Mesenchymal stem cell (in vitro differentiated cells and primary cell): ENCODE measurements at regions not wholly inside any gene's neighbourhood (a gene's known extent, or its start where the extent isn't known, plus 50 kb on each side); places are given as distances from the start of the nearest gene placed in this dataset.
"Not testable (repeated sequence)": the region's sequence is repeated elsewhere in the genome, so short reads cannot be mapped to it uniquely, and the experiment has no call there.

Experiments
- DNase-seq: peaks from one replicate; pipeline ENCODE4 v3.0.0-alpha.2; 2013
- H2AFZ ChIP-seq: one replicate; pipeline ENCODE4 v1.6.1; 2013; ENCODE audit warnings: low read depth, mild to moderate bottlenecking, control low read depth, inconsistent platforms, low read length, moderate library complexity
- H2AK5ac ChIP-seq: 2 replicates; pipeline ENCODE4 v1.6.1; 2013; ENCODE audit warnings: low read length, moderate library complexity, mild to moderate bottlenecking, inconsistent platforms; ENCODE audit not compliant: severe bottlenecking
- H2BK120ac ChIP-seq: one replicate; pipeline ENCODE4 v1.6.1; 2013; ENCODE audit warnings: low read depth, mild to moderate bottlenecking, inconsistent platforms, low read length, moderate library complexity
- H2BK12ac ChIP-seq, 2 experiments: one replicate each; pipeline ENCODE4 v1.6.1; 2013; ENCODE audit warnings: inconsistent platforms in 2 of 2, low read length in 2 of 2, mild to moderate bottlenecking in 2 of 2, moderate library complexity in 2 of 2, control low read depth in 1 of 2
- H2BK15ac ChIP-seq: one replicate; pipeline ENCODE4 v1.6.1; 2013; ENCODE audit warnings: mild to moderate bottlenecking, low read depth, inconsistent platforms; ENCODE audit not compliant: poor library complexity, severe bottlenecking
- H2BK5ac ChIP-seq: 2 replicates; pipeline ENCODE4 v1.6.1; 2013; ENCODE audit warnings: low read depth, mild to moderate bottlenecking, low read length, control low read depth, inconsistent platforms; ENCODE audit not compliant: poor library complexity, severe bottlenecking
- H3K14ac ChIP-seq, 2 experiments: one replicate each; pipeline ENCODE4 v1.6.1; 2013; ENCODE audit warnings: inconsistent platforms in 2 of 2, low read length in 2 of 2, control low read depth in 1 of 2, mild to moderate bottlenecking in 1 of 2, moderate library complexity in 1 of 2
- H3K18ac ChIP-seq, 2 experiments: one replicate each; pipeline ENCODE4 v1.6.1; 2013; ENCODE audit warnings: inconsistent platforms in 2 of 2, low read length in 2 of 2, control low read depth in 1 of 2, low read depth in 1 of 2, mild to moderate bottlenecking in 1 of 2
- H3K23ac ChIP-seq, 2 experiments: one replicate each; pipeline ENCODE4 v1.6.1; 2013; ENCODE audit warnings: inconsistent platforms in 2 of 2, low read length in 2 of 2, mild to moderate bottlenecking in 2 of 2, moderate library complexity in 2 of 2, control low read depth in 1 of 2
- H3K27ac ChIP-seq: 2 replicates; pipeline ENCODE4 v1.5.1; 2013; ENCODE audit warnings: mild to moderate bottlenecking, moderate library complexity, low read length, control low read depth, inconsistent platforms; ENCODE audit not compliant: poor library complexity, severe bottlenecking
- H3K27me3 ChIP-seq, 2 experiments: 2 replicates each; pipeline versions ENCODE4 v1.6.1 to v1.7.0; 2013; ENCODE audit warnings: low read length in 2 of 2, mild to moderate bottlenecking in 2 of 2, moderate library complexity in 2 of 2, control low read depth in 1 of 2, inconsistent platforms in 1 of 2; ENCODE audit not compliant: control insufficient read depth in 1 of 2, insufficient read depth in 1 of 2
- H3K36me3 ChIP-seq, 2 experiments: 2 replicates each; pipeline versions ENCODE4 v1.6.1 to v1.7.0; 2013; ENCODE audit warnings: low read length in 2 of 2, control low read depth in 1 of 2, inconsistent platforms in 1 of 2, low read depth in 1 of 2, mild to moderate bottlenecking in 1 of 2; ENCODE audit not compliant: insufficient read depth in 2 of 2, control insufficient read depth in 1 of 2
- H3K4ac ChIP-seq, 2 experiments: one replicate each; pipeline ENCODE4 v1.6.1; 2013; ENCODE audit warnings: inconsistent platforms in 2 of 2, low read length in 2 of 2, mild to moderate bottlenecking in 2 of 2, moderate library complexity in 2 of 2, control low read depth in 1 of 2, low read depth in 1 of 2
- H3K4me1 ChIP-seq: 2 replicates; pipeline ENCODE4 v1.6.1; 2013; ENCODE audit warnings: low read depth, low read length, control low read depth; ENCODE audit not compliant: control insufficient read depth, insufficient read depth
- H3K4me2 ChIP-seq: 2 replicates; pipeline ENCODE4 v1.6.1; 2013; ENCODE audit warnings: low read length, mild to moderate bottlenecking, inconsistent platforms; ENCODE audit not compliant: poor library complexity, severe bottlenecking
- H3K4me3 ChIP-seq, 2 experiments: 2 replicates each; pipeline versions ENCODE4 v1.5.1 to v1.7.0; 2013; ENCODE audit warnings: low read length in 2 of 2, mild to moderate bottlenecking in 2 of 2, control low read depth in 1 of 2, low read depth in 1 of 2; ENCODE audit not compliant: insufficient read depth in 1 of 2
- H3K79me1 ChIP-seq: replicated peaks from 2 replicates; pipeline ENCODE4 v1.6.1; 2013; ENCODE audit warnings: mild to moderate bottlenecking, control low read depth, low read length, inconsistent platforms; ENCODE audit not compliant: poor library complexity, severe bottlenecking
- H3K9ac ChIP-seq: 2 replicates; pipeline ENCODE4 v1.7.0; 2013; ENCODE audit warnings: mild to moderate bottlenecking, low read length, moderate library complexity
- H3K9me3 ChIP-seq: 2 replicates; pipeline ENCODE4 v1.7.0; 2013; ENCODE audit warnings: mild to moderate bottlenecking, low read length; ENCODE audit not compliant: control insufficient read depth
- H4K8ac ChIP-seq: one replicate; pipeline ENCODE4 v1.6.1; 2013; ENCODE audit warnings: inconsistent platforms, mild to moderate bottlenecking, low read length, moderate library complexity
- H4K91ac ChIP-seq: one replicate; pipeline ENCODE4 v1.6.1; 2013; ENCODE audit warnings: mild to moderate bottlenecking, low read length, inconsistent platforms
- WGBS: methylation state at CpG from one replicate; pipeline ENCODE4 v1.1.7; 2013; ENCODE audit warnings: mixed read lengths; 5-methylcytosine and 5-hydroxymethylcytosine counted together

DNA sequence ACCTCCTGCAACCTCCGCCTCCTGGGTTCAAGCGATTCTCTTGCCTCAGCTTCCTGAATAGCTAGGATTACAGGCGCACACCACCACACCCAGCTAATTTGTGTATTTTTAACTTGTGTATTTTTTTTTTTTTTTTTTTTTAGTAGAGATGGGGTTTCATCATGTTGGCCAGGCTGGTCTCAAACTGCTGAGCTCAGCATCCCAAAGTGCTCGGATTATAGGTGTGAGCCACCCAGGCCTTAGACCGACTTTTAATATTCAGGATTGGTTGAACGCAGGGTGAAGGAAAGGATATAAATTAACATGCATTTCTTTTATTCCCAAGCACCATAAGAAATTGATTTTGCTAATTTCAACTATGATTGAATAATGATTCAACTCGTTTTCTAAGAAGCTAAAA lies 798.6 kb downstream of the GATA3 start:
- Histone ChIP-seq H3K9me3 (no peaks in the 10 kb centered on the region), H3K4me3 (no peak overlapping the region), H2AK5ac (no peak overlapping the region), H3K79me1 (no peaks in the 10 kb centered on the region), H4K91ac (no peak overlapping the region), H3K4me1 (no peaks in the 10 kb centered on the region), H3K36me3 (no peaks in the 10 kb centered on the region), H3K9ac (no peak overlapping the region), H4K8ac (no peak overlapping the region), H2BK120ac (no peak overlapping the region), H3K18ac (no peak overlapping the region), H3K23ac (no peak overlapping the region), H2BK5ac (no peak overlapping the region), H3K4me2 (no peak overlapping the region), H3K27ac (no peak overlapping the region), H3K27me3 (no peaks in the 10 kb centered on the region), H2BK15ac (no peak overlapping the region), H3K14ac (no peak overlapping the region), H2BK12ac (no peak overlapping the region), H3K4ac (no peak overlapping the region), H2AFZ (no peak overlapping the region)
- 100% methylated on average over 1 of the region's 7 CpGs for WGBS
- DNase-seq = no peak

DNA sequence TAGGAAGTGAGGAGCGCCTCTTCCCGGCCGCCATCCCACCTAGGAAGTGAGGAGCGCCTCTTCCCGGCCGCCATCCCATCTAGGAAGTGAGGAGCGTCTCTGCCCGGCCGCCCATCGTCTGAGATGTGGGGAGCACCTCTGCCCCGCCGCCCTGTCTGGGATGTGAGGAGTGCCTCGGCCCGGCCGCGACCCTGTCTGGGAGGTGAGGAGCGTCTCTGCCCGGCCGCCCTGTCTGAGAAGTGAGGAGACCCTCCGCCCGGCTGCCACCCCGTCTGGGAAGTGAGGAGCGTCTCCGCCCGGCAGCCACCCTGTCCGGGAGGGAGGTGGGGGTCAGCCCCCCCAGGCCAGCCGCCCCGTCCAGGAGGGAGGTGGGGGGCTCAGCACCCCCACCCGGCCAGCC lies 814.4 kb downstream of the GATA3 start:
- not testable (repeated sequence) for H3K9ac ChIP-seq, H2BK12ac ChIP-seq, H3K14ac ChIP-seq, H3K4ac ChIP-seq, H3K18ac ChIP-seq, H3K4me3 ChIP-seq, H3K27ac ChIP-seq, H2AK5ac ChIP-seq, H3K23ac ChIP-seq, DNase-seq, H2AFZ ChIP-seq, H3K4me2 ChIP-seq, H3K79me1 ChIP-seq, H4K8ac ChIP-seq, H2BK120ac ChIP-seq, H3K27me3 ChIP-seq, H2BK15ac ChIP-seq, H3K36me3 ChIP-seq, H4K91ac ChIP-seq, H3K9me3 ChIP-seq, H2BK5ac ChIP-seq, H3K4me1 ChIP-seq
- 98% methylated on average over 12 of the region's 29 CpGs for WGBS

DNA sequence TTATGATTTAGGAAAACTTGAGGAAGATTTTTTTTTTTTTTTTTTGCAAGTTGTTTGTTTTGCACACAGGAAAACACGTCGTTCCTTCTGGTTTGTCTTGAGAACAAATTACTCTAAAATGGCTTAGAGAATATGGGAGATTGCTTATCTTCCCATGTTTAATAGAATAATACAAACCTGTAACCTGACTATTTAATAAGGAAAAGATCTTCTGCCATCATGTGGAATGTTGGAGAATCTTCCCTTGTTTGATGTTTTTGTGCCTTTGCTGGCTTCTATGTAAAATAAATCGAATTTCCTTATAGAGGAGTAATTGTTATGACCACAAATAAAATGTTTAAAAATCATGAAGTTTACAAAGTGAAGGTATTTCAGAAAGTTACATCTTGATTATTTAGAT lies 818.8 kb downstream of the GATA3 start:
- no peak overlapping the region for H3K14ac ChIP-seq

DNA sequence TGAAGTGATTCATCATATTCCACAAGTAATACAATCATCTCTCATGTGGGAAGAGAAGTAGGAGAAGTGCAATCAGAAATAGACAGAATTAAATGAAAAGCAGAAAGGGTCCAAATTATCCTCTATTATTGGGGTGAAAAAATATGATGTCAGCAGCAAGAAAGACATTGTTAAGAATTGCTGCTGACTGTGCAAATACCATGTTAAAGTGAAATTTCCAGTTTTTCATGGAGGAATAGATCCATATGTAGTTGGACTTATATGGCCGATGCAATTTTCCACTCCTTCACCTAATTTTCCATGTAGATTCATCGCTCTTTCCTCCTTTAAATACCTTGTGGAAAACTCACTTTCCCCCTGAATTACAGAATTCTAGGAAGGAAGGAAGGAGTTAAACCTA lies 819.8 kb downstream of the GATA3 start:
- H3K79me1 ChIP-seq = no peaks in the 10 kb centered on the region
- H3K9me3 ChIP-seq = no peaks in the 10 kb centered on the region
- no peak overlapping the region for H2AK5ac ChIP-seq
- H3K9ac ChIP-seq = no peak overlapping the region
- no peak overlapping the region for H3K18ac ChIP-seq
- H2BK12ac ChIP-seq = no peak overlapping the region
- no peak overlapping the region for H2BK120ac ChIP-seq
- no peak overlapping the region for H3K4ac ChIP-seq
- H2BK15ac ChIP-seq = no peak overlapping the region
- no peak overlapping the region for H3K4me2 ChIP-seq
- no peak overlapping the region for H3K14ac ChIP-seq
- 60% methylated on average over 1 of the region's 2 CpGs for WGBS
- no peak overlapping the region for H3K4me3 ChIP-seq
- no peaks in the 10 kb centered on the region for H3K36me3 ChIP-seq
- no peak overlapping the region for H3K27ac ChIP-seq
- no peaks in the 10 kb centered on the region for H3K27me3 ChIP-seq
- no peak overlapping the region for H2AFZ ChIP-seq
- no peaks in the 10 kb centered on the region for H3K4me1 ChIP-seq
- H4K91ac ChIP-seq = no peak overlapping the region
- H2BK5ac ChIP-seq = no peak overlapping the region
- H4K8ac ChIP-seq = no peak overlapping the region
- no peak overlapping the region for H3K23ac ChIP-seq
- no peak for DNase-seq

More for the DNA sequence above, 818.8 kb downstream of the GATA3 start:
- no peak overlapping the region for H3K9ac ChIP-seq
- H3K4me2 ChIP-seq = no peak overlapping the region
- H3K4ac ChIP-seq = no peak overlapping the region
- no peaks in the 10 kb centered on the region for H3K36me3 ChIP-seq
- WGBS = 80% methylated on average over 1 of the region's 3 CpGs
- H3K9me3 ChIP-seq = no peaks in the 10 kb centered on the region
- H2AK5ac ChIP-seq = no peak overlapping the region
- H2BK120ac ChIP-seq = no peak overlapping the region
- no peaks in the 10 kb centered on the region for H3K79me1 ChIP-seq
- H2BK15ac ChIP-seq = no peak overlapping the region
- no peak overlapping the region for H4K91ac ChIP-seq
- H3K4me3 ChIP-seq = no peak overlapping the region
- no peak overlapping the region for H3K27ac ChIP-seq
- H2AFZ ChIP-seq = no peak overlapping the region
- no peaks in the 10 kb centered on the region for H3K4me1 ChIP-seq
- H3K27me3 ChIP-seq = no peaks in the 10 kb centered on the region
- H2BK12ac ChIP-seq = no peak overlapping the region
- H3K18ac ChIP-seq = no peak overlapping the region
- no peak overlapping the region for H2BK5ac ChIP-seq
- peak; percentile 10 for DNase-seq
- no peak overlapping the region for H4K8ac ChIP-seq
- H3K23ac ChIP-seq = no peak overlapping the region
